ENCODE measurements at regions not wholly inside any gene's neighbourhood (a gene's known extent, or its start where the extent isn't known, plus 50 kb on each side); places are given as distances from the start of the nearest gene placed in this dataset.

DNA sequence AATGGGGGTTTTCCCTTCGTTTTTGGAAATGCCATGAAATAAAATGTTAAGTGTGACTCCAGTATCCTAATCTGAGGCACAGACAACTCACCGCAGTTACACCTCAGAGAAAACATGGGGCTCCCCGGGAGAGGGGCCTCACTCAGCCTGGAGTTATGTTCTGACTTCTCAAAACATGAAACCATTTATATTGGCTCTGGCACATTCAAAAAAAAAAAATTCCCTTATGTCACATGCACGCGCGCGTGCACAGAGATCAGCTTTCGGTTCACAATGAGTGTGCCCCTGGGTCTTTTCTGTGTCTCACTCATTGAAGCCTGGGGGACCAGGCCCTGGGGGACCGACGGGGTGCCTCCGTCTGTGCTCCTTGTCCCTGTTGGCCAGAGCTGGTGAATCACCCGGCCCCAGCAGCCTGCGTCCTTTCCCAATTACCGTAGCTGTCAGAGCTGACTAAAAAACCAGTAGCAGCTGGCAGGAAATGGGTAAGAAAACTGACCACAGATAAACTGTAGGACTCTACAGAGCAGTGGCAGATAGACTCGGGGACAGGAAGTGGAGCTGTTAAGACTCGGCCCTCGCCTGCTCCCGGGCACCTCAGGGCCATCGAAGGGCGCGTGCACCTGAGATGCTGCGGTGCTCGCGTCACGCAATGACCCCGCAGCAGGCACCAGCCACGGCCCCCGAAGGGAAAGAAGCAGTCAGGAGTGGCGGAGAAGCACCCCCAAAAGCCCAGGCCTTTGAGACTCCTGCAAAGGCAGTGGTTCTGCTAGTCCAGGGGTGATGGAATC is 138.3 kb upstream of the ID2 start:
- DNase-seq: peak; percentile 26

DNA sequence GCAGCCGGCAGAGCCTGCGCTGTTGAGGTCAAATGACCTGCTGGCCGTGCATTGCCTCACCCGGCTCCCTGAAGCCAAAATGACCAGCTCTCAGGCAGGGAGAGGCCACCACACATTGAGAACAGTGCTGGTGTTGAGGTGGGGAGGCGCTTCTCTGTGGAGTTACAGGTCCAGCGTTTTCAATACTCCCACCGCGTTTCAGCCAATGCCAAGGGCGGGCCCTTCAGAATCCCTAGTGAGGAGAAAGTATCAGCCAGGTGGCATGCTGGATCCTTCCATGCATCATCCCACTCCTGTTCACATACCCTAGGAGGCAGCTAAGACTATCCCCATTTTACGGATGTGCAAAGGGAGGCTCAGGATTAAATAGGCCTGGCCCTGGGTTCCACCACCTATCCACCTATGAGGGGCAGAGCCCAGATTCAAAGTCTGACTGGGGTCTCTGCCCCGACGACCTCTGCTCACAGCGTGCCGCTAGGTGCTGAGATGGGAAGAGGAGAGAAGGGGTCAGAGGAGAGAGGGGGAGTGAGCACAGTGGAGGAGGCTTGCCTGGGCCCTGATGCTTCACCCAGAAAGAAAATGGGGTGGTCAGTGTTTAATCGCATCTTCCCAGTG is 137.6 kb upstream of the ID2 start:
- DNase-seq: no peak

DNA sequence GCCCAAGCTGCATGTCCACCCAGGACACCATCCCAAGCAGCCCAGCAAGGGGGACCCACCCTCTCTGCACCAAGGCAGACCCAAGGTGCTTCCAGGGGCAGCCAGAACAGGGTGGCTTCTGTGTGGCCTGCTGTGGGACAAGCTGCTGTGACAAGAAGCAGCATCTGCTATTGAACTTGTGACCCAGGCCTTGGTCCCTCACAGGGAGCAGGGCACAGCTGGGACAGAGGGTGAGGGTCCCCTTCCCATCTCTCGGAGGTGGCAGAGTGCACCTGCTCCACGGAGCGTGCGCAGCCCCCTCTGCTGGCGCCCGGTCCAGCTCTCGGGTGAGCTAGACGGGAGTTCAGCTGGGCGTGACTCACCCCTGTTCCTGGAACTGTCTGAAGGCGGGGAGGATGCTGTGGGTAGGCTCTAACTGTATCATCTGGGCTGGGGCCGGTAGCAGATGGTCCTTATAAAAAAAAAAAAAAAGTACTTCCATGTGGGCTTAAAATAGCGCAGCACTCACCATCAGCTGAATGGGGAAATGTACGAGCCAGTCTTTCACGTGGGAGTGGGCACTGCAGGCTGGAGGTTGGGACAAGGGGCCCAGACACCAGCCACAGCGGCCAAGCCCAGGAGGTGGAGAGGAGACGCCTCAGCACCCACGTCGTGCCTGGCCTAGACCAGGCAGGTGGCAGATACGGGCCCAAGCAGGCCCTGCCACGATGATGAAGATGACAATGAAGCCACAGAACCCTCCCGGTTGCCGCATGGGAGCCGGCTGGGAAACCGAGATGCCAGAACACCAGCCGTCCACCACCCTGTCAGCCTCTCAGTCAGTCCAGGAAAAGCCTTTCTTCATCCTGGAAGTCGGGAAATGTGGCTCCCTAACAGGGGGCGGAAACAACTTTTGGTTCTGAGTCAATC is 136.8 kb upstream of the ID2 start:
- DNase-seq: peak; percentile 78

DNA sequence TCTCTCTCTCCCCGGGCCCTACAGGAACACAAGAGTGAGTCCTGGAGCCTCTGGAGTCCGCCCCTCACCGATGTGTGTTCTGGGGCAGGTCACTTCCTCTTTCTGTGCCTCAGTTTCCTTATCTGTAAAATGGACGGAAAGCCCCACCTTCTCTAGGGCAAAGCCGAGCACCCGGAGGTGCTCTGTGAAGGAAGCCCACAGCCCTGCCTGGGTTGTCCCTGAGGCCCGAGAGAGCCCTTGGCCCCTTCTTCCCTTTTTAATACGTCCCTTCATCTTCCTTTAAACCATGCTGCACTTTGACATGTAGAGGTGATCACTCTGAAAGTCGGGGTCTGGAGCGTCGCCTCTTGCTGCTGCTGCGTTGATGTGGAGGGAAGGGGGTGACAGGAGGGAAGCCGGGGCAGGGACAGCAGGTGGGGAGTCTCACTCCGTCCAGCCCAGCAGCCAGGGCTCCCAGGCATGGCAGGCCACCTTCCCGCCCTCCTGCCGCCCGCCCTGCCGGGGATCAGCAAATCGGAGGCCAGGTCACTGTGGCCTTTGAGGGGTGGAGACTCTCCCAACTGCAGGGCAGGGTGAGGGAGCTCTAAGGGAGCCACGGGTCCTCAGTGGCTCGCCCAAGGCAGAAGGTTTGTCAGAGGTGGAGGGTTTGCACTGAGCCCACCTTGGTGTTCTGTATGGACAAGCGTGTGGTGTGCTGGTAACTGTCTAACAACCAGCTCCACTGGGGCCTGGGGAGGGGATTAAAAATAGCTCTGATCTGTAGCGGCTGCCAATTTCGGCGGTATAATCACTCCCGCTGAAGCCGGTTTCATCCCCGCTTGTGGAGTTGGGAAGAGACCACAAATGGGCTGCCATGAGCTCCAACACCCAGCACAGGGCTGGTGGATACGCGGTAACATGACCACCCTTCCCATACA is 135.9 kb upstream of the ID2 start:
- DNase-seq: no peak

DNA sequence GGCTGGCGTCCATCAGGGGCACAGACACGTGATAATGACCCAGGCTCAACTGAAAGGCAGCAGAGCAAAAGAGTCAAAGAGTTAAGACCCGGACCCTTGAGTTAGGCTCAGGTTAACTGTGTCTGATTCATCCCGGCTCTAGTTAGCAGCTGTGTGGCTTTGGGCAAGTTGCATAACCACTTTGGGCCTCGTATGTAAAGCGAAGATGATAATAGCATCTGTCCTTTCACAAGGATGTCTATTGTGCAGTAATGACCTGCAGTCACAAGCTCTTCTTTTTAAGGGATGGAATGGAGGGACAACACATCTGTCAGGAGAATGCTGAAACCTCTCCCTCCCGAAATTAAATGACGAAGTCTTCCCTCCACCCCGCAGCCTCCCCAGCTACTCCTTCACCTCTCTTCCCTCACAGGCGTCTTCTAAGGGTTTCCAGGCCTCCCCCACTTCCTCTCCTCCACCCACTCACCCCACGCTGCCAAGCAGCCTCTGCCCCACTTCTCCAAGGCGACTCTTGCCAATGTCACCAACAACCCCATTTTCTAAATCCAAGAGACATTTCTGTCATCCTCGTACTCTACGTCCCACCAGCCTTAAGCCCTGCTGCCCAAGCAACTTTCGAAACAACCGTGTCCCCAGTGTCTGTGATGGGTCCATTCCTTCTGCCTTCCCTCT is 135.1 kb upstream of the ID2 start:
- no peak for DNase-seq

DNA sequence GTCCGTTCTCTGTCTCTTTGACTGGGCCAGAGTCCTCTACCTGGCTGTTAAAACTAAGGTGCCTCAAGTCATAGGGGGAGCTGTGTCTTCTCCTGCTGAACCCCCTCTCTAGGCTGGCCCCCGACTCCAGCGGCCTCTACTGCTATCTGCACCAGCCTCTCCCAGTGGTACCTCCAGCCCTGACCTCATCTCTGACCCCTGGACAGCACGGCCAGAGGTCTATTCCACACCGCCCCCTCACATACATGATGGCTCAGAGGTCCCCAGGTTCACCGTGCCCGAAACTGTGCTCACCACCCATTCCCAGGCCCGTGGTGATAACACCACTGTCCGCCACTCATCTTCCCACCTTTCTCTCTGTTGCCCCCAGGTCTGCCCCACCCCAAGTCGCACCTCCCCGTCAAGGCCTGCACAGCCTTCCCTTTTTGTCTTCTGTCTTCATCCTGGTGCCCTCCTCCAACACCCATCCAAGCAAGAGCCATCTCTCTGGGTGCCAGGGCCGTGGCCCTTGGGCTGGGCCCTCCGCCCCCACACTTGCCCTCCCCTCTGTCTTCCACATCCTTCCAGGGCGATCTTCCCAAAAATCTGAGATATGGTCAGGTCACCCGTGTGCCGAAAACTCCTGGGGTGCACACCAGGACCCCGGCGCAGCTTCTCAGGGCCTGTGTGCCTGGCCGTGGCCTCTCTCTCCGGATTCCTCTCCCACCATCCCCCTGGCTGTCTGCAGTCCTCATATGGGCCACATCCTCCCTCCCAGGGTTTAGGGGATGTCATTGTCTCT is 134.4 kb upstream of the ID2 start:
- no peak for DNase-seq

DNA sequence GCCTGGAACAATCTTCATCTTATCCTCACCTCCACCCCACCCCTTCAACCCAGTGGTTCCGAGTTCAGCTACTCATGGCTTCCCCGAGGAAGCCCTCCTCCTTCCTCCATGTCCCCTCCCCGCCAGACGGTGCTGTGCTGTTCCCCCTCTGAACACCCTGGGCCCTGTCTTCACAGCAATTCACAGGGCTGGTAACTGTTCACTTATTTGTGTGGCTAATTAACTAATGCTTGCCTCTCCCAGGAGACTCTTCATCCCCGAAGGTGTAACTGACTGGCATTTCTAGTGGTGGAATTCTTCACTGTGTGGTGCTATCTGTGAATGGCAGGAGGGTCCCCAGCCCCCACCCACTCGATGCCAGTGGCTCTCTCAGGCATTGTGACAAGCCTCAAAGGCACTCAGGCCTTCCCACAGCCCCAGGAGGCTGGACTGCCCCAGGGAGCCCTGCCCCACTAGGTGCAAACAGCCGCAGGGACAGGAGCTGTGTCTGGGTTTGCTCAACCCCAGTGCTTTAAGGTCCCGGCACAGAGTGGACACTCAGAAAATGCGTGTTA is 133.7 kb upstream of the ID2 start:
- no peak for DNase-seq

DNA sequence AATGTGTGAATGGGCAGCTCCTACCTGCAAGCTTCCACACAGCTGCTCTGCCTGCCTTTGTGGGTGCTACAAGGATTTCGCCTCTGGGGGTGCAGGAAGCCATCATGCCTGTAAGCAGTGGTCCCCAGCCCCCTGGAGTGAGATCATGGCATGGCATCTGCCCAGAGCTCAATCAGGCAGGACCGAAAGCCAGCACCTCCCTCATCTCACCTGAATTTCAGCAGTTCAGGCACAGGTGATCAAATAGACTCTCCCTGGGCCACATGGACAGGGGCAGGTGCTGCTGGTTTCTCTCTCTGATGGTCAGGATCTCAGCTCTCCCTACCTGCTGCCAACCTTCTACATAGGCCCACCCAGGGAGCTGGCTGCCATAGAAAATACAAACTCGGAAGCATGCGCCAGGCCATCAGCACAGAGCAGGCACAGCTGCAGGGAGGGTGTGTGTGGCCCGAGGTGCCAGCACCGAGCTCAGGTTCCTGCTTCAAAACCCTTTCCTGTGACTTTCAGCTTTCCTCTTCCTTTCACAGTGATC is 133.2 kb upstream of the ID2 start:
- DNase-seq: no peak

DNA sequence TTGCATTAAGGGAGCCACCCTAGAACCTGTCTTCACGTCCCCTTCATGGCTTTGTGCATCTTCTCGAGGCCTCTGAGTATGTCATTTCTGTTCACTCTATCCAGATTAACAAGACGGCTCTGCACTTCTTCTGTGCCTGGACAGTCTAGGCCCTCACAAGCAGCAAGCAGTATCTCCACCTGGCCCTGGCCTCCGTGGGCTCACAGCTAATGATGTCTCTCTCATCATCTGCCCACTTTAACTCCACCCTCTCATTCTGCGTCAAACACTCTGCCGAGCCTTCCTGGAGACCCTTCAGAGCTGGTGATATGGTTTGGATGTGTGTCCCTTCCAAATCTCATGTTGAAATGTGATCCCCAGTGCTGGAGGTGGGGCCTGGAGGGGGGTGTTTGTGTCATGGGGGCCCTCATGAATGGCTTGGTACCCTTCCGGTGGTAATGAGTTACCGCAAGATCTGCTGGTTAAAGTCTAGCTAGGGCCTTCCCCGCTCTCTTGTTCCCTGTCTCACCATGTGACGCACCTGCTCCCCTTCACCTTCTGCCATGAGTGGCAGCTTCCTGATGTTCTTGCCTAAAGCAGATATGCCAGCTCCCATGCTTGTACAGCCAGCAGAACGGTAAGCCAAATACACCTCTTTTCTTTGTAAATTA is 132.5 kb upstream of the ID2 start:
- DNase-seq: no peak

DNA sequence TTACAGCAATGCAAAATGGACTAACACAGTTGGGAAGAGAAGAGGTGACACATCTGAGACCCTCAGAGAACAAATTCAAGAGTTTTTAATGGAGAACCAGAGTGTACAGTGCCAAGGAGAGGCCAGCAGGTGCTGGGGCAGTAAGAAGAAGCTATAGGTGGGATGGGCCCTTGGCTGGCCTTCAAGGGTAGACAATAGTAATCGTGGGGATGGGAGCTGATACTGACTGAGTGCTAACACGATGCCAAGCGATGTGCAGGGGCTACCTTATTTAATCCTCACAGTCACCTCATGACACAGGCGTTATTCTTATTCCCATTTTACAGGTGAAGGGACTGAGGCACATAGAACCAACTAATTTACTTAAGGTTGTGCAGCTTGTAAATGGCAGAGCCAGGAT is 131.9 kb upstream of the ID2 start:
- no peak for DNase-seq

DNA sequence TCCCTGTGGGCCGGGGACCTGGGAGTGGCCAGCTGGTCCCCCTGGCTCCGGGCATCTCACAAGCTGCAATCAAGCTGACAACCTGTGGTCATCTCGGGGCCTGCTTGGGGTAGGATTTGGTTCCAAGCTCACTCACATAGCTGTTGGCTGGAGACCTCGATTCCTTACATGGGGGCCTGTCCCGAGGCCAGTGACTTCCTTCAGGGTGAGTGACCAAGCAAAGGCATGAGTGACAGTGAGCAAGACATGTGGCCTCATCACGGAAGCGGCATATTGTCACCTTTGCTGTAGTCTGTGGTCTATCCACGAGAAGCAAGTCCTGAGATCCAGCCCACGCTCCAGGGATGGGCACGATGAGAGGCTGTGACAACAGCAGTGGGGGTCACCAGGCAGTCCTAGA is 131.4 kb upstream of the ID2 start:
- DNase-seq: no peak

DNA sequence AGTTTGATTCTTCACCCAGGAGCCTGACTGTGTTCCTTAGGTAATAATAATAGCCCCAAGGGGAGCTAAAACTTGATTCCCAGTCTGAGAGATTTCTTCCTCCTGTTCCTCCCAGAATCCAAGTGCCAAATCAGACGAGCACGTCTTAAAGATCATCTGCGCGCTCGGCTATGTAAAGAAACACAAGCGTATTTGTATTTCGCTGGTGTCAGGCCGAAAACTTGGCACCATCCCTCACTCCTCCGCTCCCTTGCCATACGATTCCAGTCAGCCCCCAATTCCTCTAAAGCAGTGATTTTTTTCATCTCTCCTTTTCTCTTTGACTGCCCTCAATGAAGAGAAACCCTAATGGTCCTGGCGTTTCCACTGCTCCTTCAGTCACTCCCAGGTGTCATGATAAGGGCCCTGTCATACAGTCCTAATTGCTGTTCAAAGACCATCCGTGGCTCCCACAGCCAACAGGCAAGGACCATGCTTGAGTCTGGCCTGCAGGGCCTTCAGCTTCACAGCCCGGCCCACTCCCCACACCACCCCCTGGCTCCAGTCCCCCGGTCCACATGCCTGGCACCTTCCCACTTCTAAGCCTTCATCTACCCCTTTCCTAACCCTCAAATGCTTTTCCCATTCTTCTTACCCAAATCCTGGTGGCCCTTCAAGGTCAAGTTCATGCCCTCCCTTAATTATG is 130.8 kb upstream of the ID2 start:
- no peak for DNase-seq

DNA sequence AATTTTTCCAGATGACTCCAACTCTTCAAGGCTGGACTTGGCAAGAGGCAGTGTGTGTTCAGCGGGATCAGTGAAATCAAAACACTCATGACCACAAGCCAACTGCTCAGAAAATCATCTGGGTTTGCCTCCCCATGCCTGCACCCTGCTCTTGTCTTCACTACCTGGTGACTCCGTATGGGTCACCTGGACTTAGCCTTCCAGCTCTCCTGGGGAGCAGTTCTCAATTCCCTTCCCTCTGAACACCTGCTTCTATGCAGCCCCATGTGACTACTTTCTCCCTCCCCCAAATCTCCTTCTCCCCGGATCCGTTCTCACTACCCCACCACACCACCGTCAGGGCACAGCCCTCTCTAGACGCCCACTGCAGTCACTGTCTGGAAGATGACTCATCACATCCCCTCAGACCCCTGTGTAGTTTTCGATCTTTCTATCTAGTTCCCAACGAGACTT is 130.2 kb upstream of the ID2 start:
- DNase-seq: no peak

DNA sequence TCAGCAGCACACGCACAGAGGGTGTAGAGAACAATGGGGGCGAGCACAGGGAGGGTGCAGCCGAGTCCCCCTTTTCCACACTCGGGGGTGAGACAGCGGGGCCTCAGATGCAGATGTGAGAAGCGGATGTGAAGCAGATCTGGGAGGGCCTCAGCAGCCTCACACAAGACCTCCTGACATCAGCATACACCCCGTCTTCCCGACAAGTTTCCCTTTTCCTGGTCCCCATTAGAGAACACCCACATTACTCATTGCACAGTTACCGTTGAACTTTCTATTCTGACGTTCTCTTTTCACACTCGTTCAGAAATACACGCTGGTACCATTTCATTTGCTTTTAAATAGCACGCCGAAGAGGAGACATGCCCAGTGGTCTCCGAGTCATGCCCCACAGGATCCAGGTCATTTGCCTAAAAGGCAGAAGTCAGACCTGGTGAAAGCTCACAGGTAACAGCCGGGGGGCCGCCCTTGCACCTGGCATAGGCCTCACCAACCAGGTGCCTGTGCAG is 129.5 kb upstream of the ID2 start:
- no peak for DNase-seq

DNA sequence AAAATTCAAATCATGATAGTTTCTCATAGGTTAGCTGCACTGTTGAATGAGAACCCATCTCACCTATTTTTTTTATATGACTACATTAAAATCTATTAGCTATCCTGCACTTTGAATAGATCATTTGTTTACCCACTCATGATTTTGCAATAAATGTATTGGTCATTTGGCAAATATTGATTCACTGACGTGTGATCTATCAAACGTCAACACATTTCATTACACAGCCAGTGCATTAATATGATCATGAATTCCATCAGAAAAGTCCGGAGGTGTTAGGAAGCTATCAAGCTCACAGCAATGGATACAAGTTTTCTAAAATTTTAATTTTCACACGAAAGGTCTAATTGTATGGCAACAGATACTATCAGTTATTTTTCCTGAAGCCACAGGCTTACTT is 128.2 kb upstream of the ID2 start:
- no peak for DNase-seq

DNA sequence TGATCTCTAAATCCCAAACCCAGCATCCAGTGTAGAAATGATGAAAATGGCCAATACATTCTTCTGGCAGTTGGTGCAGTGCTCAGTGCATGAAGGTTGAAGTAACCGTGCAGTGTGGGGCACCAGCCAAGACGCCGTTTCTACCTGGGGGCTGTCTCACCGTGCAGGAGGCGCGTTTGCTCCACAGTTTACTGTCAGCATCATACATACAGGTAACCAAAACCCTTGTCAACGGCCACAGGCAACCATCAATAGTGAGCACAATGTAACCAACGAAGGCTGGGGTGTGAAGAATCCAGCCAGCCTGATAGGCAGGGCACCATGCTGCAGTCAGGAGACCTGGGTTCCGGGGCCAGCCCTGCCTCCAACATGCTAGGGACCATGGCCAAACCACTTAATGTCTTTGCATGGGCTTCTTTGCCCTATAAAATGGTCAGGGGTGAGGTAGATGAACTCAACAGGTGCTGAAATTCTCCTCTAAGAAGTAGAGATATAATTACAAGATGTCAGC is 127.5 kb upstream of the ID2 start:
- no peak for DNase-seq

DNA sequence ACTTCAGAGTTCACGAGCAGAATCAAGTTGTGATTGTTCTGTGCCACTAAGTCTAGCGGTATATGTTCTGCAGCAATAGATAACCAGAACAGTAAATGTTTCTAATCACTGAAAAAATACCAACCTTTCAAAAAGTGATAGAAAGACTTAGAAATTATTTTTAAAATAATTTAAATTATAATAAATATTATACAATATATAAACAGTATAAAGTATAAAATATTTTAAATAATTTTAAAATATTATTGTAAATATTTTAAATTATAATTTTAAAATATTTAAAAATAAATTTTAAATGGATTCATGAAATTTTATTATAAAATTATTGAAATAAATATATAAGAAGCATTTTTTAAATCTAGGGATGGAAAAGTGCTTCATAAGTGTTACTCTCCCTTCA is 126.3 kb upstream of the ID2 start:
- no peak for DNase-seq

DNA sequence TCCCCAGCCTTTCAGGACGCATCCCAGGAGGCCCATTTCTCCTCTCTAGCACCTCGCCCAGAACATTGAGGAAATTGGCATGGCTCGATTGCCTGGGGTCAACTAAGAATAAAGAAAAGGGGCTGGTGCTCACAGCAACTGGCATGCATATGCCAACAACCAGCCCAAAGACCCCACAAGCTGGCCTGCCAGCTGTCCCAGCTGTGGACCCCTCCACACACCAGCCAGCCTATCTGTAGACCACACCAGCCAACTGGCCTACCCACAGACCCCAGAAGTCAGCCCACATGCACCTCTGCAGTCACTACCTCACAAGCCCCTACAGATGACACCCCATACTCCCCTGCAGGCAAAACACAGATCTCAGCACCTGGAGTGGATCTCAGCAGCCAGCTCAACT is 123.8 kb upstream of the ID2 start:
- no peak for DNase-seq

DNA sequence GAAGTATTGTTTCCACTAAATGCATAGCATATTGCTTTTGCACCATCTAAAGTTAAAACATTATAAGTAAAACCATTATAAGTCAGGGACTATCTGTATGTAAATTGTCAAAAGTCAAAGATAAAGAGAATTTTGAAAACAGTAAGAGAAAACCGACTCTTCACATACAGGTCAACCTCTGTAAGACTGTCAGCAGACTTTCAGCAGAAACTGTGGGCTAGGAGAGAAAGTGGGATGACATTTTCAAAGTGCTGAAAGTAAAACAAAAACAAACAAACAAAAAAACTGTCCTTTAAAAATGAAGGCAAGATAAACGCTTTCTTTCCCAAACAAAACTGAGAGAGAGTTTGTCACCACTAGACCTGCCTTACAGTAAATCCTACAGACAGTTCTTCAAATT is 122.9 kb upstream of the ID2 start:
- DNase-seq: no peak
